ENCODE measurements at regions not wholly inside any gene's neighbourhood (a gene's known extent, or its start where the extent isn't known, plus 50 kb on each side); places are given as distances from the start of the nearest gene placed in this dataset.

DNA sequence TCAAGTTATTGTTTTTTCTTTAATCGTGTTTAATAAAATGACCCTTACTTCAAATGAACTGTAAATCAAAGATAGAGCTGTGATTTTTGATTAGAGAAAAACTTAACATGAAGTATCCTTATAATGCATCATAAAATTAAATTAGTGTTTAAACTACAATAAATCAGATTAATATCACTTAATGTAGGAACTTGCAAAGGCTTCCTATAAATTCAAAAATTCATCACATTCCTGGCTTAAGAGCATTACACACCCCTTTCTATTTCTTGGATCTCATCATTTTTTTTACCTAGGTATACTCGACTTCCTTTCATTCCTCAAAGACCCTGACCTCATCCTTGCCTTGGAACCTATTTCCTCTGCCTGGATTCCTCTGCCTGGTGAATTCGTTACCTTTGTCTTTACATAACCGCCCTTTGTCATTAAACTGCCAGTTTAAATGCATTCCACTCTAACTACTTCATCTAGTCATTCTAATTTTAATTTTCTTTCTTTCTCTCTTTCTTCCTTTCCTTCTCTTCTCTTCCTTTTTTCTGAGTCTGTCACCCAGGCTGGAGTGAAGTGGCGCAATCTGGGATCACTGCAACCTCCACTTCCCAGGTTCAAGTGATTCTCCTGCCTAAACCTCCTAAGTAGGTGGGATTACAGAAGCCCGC lies 1244.5 kb downstream of the OTOL1 start:
- Histone ChIP-seq H3K4me3 (ENCODE audit: low read length, poor library complexity, severe bottlenecking) (no peak overlapping the region), H3K36me3 (ENCODE audit: insufficient read depth, low read length) (no peaks in the 10 kb centered on the region), H3K27me3 (ENCODE audit: insufficient read depth, low read length, poor library complexity, severe bottlenecking) (no peaks in the 10 kb centered on the region), H3K4me1 (ENCODE audit: insufficient read depth, low read length, poor library complexity, severe bottlenecking) (no peaks in the 10 kb centered on the region), H3K9ac (ENCODE audit: low read depth, low read length, poor library complexity, severe bottlenecking) (no peak overlapping the region), H3K4me2 (ENCODE audit: low read depth, low read length, poor library complexity, severe bottlenecking) (no peak overlapping the region), H3K9me2 (replicated peaks; ENCODE audit: low read depth, low read length) (no peaks in the 10 kb centered on the region), H3K9me3 (ENCODE audit: insufficient read depth, low read depth, low read length) (no peaks in the 10 kb centered on the region), H3K79me2 (ENCODE audit: insufficient read depth, low read length) (no peaks in the 10 kb centered on the region), H2AFZ (ENCODE audit: low read length) (no peak overlapping the region; the same call in 1 of the 2 replicates), H4K20me1 (ENCODE audit: insufficient read depth, low read length, poor library complexity, severe bottlenecking) (no peaks in the 10 kb centered on the region), H3F3A (ENCODE audit: low read depth) (no peaks in the 10 kb centered on the region)
- TF ChIP-seq EZH2phosphoT487 (IDR thresholded peaks at IDR 0.05; ENCODE audit: borderline replicate concordance): no peak
- TF ChIP-seq, protein P1, sequence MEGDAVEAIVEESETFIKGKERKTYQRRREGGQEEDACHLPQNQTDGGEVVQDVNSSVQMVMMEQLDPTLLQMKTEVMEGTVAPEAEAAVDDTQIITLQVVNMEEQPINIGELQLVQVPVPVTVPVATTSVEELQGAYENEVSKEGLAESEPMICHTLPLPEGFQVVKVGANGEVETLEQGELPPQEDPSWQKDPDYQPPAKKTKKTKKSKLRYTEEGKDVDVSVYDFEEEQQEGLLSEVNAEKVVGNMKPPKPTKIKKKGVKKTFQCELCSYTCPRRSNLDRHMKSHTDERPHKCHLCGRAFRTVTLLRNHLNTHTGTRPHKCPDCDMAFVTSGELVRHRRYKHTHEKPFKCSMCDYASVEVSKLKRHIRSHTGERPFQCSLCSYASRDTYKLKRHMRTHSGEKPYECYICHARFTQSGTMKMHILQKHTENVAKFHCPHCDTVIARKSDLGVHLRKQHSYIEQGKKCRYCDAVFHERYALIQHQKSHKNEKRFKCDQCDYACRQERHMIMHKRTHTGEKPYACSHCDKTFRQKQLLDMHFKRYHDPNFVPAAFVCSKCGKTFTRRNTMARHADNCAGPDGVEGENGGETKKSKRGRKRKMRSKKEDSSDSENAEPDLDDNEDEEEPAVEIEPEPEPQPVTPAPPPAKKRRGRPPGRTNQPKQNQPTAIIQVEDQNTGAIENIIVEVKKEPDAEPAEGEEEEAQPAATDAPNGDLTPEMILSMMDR (conservative IDR thresholded peaks at IDR 0.05; ENCODE audit: low read length): no peak

DNA sequence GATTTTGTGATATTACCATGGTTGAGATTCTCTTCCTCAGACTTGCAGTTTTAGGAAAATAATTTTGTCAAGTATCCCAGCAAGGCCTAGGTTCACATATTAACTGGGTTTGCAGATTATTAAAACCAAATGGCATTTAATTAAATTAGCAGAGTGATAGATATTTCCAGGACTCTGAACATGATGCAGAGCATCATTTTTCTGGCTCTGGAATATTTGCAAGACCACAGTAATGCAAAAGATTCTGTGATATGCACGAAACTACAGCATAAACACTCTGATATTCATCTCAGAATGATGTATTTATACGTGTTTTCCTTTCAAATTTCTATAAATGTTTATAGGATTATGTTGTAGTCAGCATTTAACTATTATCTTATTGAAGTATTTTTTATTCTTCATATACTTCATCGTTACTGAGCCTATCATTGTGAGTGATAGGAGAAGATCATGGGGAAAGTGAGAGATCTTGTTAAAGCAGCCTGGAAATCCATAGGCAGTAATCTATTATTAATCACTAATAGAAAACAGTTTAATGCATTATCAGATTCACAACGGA lies 1245.6 kb downstream of the OTOL1 start:
- H3K9me2 ChIP-seq (replicated peaks; ENCODE audit: low read depth, low read length): no peaks in the 10 kb centered on the region
- no peaks in the 10 kb centered on the region for H3K36me3 ChIP-seq (ENCODE audit: insufficient read depth, low read length)
- H3K4me1 ChIP-seq (ENCODE audit: insufficient read depth, low read length, poor library complexity, severe bottlenecking): no peaks in the 10 kb centered on the region
- no peaks in the 10 kb centered on the region for H3F3A ChIP-seq (ENCODE audit: low read depth)
- H3K27me3 ChIP-seq (ENCODE audit: insufficient read depth, low read length, poor library complexity, severe bottlenecking): no peaks in the 10 kb centered on the region
- no peaks in the 10 kb centered on the region for H4K20me1 ChIP-seq (ENCODE audit: insufficient read depth, low read length, poor library complexity, severe bottlenecking)
- H3K79me2 ChIP-seq (ENCODE audit: insufficient read depth, low read length): no peaks in the 10 kb centered on the region
- H3K9me3 ChIP-seq (ENCODE audit: insufficient read depth, low read depth, low read length): no peaks in the 10 kb centered on the region
- H3K4me3 ChIP-seq (ENCODE audit: low read length, poor library complexity, severe bottlenecking): no peak overlapping the region
- no peak overlapping the region for H2AFZ ChIP-seq (ENCODE audit: low read length)
- H3K9ac ChIP-seq (ENCODE audit: low read depth, low read length, poor library complexity, severe bottlenecking): no peak overlapping the region
- TF ChIP-seq, protein P1 (conservative IDR thresholded peaks at IDR 0.05; ENCODE audit: low read length): no peak
- TF ChIP-seq EZH2phosphoT487 (IDR thresholded peaks at IDR 0.05; ENCODE audit: borderline replicate concordance): no peak
- H3K4me2 ChIP-seq (ENCODE audit: low read depth, low read length, poor library complexity, severe bottlenecking): no peak overlapping the region

DNA sequence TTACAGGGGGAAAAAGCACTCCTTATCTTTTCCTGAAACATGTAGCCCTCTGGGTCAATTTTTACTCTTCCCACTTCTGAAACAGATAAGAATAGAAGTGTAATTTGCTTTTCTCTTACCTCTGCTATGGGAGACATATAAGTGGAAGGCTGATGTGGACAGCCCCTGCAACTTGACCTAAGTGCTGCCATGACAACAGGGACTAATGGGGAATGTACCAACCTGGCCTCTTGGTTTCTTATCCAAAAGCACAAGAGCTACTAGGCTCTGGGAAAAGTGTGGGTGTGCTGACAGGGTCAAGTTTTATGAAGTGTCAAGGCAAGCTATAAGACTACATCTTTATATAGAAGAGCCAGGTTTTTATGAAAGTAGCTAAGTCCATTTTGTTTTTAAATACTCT lies 1246.5 kb downstream of the OTOL1 start:
- Histone ChIP-seq H3K36me3 (ENCODE audit: insufficient read depth, low read length) (no peaks in the 10 kb centered on the region), H3K4me1 (ENCODE audit: insufficient read depth, low read length, poor library complexity, severe bottlenecking) (no peaks in the 10 kb centered on the region), H3K9ac (ENCODE audit: low read depth, low read length, poor library complexity, severe bottlenecking) (no peak overlapping the region), H3F3A (ENCODE audit: low read depth) (no peaks in the 10 kb centered on the region), H3K9me3 (ENCODE audit: insufficient read depth, low read depth, low read length) (no peaks in the 10 kb centered on the region), H4K20me1 (ENCODE audit: insufficient read depth, low read length, poor library complexity, severe bottlenecking) (no peaks in the 10 kb centered on the region), H3K4me3 (ENCODE audit: low read length, poor library complexity, severe bottlenecking) (no peak overlapping the region), H3K9me2 (replicated peaks; ENCODE audit: low read depth, low read length) (no peaks in the 10 kb centered on the region), H3K79me2 (ENCODE audit: insufficient read depth, low read length) (no peaks in the 10 kb centered on the region), H3K27me3 (ENCODE audit: insufficient read depth, low read length, poor library complexity, severe bottlenecking) (no peaks in the 10 kb centered on the region), H3K4me2 (ENCODE audit: low read depth, low read length, poor library complexity, severe bottlenecking) (no peak overlapping the region), H2AFZ (ENCODE audit: low read length) (no peak overlapping the region)
- TF ChIP-seq, protein P1 (conservative IDR thresholded peaks at IDR 0.05; ENCODE audit: low read length): no peak
- TF ChIP-seq EZH2phosphoT487 (IDR thresholded peaks at IDR 0.05; ENCODE audit: borderline replicate concordance): no peak

Data from Loucy (cell line).